ENCODE measurements at regions not wholly inside any gene's neighbourhood (a gene's known extent, or its start where the extent isn't known, plus 50 kb on each side); places are given as distances from the start of the nearest gene placed in this dataset.

GRCh38 chr13:40311356-40312101 lies 354.9 kb downstream of the FOXO1 start:
- no peaks in the 10 kb centered on the region for H3K27me3 ChIP-seq (ENCODE audit: control insufficient read depth, insufficient read depth, low read length)
- H3K4me3 ChIP-seq (ENCODE audit: low read depth, low read length), result no peak overlapping the region
- no peak for TF ChIP-seq CTCF (IDR thresholded peaks at IDR 0.05; ENCODE audit: insufficient read depth, low read length, severe bottlenecking)
- no peaks in the 10 kb centered on the region for H3K36me3 ChIP-seq (ENCODE audit: control insufficient read depth, insufficient read depth, low read length)
- DNase-seq (ENCODE audit: low read depth) (no peak), FAIRE-seq (no peak)

DNA sequence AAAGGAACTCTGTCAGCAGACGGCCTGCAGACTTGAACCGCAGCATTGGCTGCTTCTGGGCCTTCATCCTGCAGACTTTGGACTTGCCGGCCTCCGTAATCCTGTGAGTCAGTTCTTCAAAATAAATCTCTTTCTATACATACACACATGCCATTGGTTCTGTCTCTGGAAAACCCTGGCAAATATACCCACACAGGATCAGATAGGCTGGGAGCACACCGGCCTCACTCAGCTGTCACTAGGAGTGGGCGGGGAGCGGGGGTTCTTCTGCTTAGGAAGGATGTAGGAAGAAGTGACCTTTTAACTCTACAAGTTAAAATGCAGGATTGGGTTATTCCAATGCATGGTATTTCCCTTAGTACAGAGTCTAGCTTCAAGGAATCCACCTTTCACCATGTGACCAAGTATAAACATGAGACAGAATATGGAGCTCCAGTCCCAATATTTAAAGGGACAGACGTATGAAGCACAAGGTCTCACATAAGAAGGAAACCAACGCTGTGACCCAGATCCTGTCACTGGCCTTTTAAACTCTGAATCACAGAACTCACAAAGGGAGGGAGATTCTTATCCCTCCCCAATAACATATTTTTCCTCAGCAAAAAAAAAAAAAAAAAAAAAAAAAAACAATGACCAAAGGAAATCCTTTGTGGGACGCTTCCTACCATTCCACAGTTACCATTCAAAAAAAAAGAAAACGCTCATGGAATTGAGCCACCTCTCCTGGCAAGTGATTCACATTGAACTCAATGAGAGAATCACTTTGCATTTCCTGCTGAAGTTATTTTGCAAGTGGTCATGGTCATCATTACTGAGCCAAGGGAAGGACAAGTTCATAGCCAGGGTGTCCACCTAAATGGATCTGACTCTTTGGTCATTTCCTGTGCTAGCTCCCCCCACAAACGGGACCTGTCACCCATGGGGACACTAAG lies 352.9 kb downstream of the FOXO1 start:
- no peak for FAIRE-seq
- Histone ChIP-seq H3K36me3 (ENCODE audit: control insufficient read depth, insufficient read depth, low read length) (no peaks in the 10 kb centered on the region), H3K27me3 (ENCODE audit: control insufficient read depth, insufficient read depth, low read length) (no peaks in the 10 kb centered on the region), H3K4me3 (ENCODE audit: low read depth, low read length) (no peak overlapping the region)
- no peak for TF ChIP-seq CTCF (IDR thresholded peaks at IDR 0.05; ENCODE audit: insufficient read depth, low read length, severe bottlenecking)
- no peak for DNase-seq (ENCODE audit: low read depth)

DNA sequence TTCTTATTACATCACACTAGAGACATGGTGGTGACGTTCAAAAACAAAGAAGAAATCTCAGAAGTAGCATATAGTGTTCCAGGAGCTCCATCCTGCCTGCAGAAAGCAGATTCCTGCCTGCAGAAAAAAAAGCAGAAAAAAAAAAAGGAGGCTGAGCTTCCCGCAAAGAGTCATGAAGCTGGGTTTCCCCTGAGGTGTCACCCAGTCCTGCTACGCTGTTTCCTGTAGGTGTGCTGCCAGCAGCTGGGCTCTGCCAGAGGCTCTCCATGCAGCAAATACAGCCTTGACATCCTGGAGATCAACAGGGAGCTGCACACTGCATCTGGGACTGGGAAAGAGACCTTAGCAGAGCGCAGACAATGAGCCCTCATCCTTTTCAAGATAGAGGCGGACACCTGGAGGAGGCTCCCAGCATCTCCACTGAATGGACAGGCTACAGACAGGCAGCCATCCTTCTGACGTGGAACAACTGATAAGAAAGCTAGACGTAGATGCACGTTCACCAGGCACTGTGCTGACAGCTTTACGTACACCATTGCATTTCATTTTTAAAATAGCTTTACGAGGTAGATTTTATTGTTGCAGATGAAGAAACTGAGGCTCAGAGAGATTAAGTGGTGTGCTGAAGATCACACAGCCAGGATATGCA lies 350.9 kb downstream of the FOXO1 start:
- no peak for TF ChIP-seq CTCF (IDR thresholded peaks at IDR 0.05; ENCODE audit: insufficient read depth, low read length, severe bottlenecking)
- FAIRE-seq, result no peak
- H3K4me3 ChIP-seq (ENCODE audit: low read depth, low read length), result no peak overlapping the region

GRCh38 chr13:40316301-40316700 lies 350.1 kb downstream of the FOXO1 start:
- FAIRE-seq (no peak), DNase-seq (ENCODE audit: low read depth) (no peak)
- H3K4me3 ChIP-seq (ENCODE audit: low read depth, low read length), result no peak overlapping the region
- no peak for TF ChIP-seq CTCF (IDR thresholded peaks at IDR 0.05; ENCODE audit: insufficient read depth, low read length, severe bottlenecking)
- H3K27me3 ChIP-seq (ENCODE audit: control insufficient read depth, insufficient read depth, low read length), result no peaks in the 10 kb centered on the region
- H3K36me3 ChIP-seq (ENCODE audit: control insufficient read depth, insufficient read depth, low read length), result no peaks in the 10 kb centered on the region

More for the DNA sequence above, 350.9 kb downstream of the FOXO1 start:
- DNase-seq (ENCODE audit: low read depth), result peak; percentile 74
- Histone ChIP-seq H3K36me3 (ENCODE audit: control insufficient read depth, insufficient read depth, low read length) (no peaks in the 10 kb centered on the region), H3K27me3 (ENCODE audit: control insufficient read depth, insufficient read depth, low read length) (no peaks in the 10 kb centered on the region)

DNA sequence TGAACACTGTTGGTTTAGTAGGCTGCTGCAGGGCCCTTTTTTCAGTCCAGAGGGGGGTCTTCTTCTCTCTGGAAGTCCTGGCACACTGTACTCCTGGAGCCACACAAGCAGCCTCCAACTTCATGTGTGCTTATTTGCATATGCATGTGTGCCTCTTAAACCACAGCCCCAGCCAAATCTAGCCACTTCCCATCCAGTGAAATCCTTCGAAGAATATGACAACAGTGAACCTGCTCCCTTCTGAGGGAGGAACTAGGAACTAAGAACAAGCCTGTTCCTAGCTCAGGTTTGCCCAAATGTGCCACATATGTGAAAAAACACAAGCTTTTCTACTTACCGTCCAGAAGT lies 348.5 kb downstream of the FOXO1 start:
- TF ChIP-seq CTCF (IDR thresholded peaks at IDR 0.05; ENCODE audit: insufficient read depth, low read length, severe bottlenecking), result no peak
- FAIRE-seq, result no peak

More for the DNA sequence above, 348.5 kb downstream of the FOXO1 start:
- Histone ChIP-seq H3K27me3 (ENCODE audit: control insufficient read depth, insufficient read depth, low read length) (no peaks in the 10 kb centered on the region), H3K36me3 (ENCODE audit: control insufficient read depth, insufficient read depth, low read length) (no peaks in the 10 kb centered on the region), H3K4me3 (ENCODE audit: low read depth, low read length) (no peak overlapping the region)
- no peak for DNase-seq (ENCODE audit: low read depth)

All from bronchial epithelial cell (primary cell).